Gastrocnemius medialis (tissue), 4 donors: ENCODE measurements at regions not wholly inside any gene's neighbourhood (a gene's known extent, or its start where the extent isn't known, plus 50 kb on each side); places are given as distances from the start of the nearest gene placed in this dataset.

ENCODE experiments used
- CTCF ChIP-seq, 5 experiments: fragments of 450-650 bp in 3 of 5; fragments of 200-600 bp in 2 of 5; sonication (generic) in 2 of 5; IDR thresholded peaks in 4 of 5; conservative IDR thresholded peaks in 1 of 5; 1 replicate in 4 of 5; 2 replicates in 1 of 5; pipeline ENCODE4 v1.5.1; 2016 to 2019; ENCODE audit warnings: antibody characterized with exemption in 5 of 5, mild to moderate bottlenecking in 3 of 5, moderate library complexity in 3 of 5
- POLR2A ChIP-seq, 2 donors: fragments of 450-650 bp; IDR thresholded peaks; one replicate each; pipeline ENCODE4 v1.6.1; 2017; ENCODE audit warnings: antibody characterized with exemption in 2 of 2, mild to moderate bottlenecking in 2 of 2, moderate library complexity in 2 of 2

GRCh38 chr7:115634633-115635032, 395.9 kb downstream of the TFEC start:
- TF ChIP-seq CTCF (IDR thresholded peaks at IDR 0.05 in 4 of 5, conservative IDR thresholded peaks at IDR 0.05 in 1 of 5) (no peak), POLR2A (IDR thresholded peaks at IDR 0.05) (no peak)
